Neural cell (in vitro differentiated cells): ENCODE measurements at regions not wholly inside any gene's neighbourhood (a gene's known extent, or its start where the extent isn't known, plus 50 kb on each side); places are given as distances from the start of the nearest gene placed in this dataset.

Experiments used
- H2AFZ ChIP-seq: fragments of 200-600, 300-800 bp; sonication (generic), shearing (Covaris generic); 2 replicates; pipeline ENCODE4 v1.6.0; 2014; ENCODE audit warnings: low read depth, mild to moderate bottlenecking, antibody characterized with exemption, low read length, moderate library complexity
- H3F3A ChIP-seq: fragments of 200-600 bp; shearing (Covaris generic); 2 replicates; pipeline ENCODE4 v1.6.1; 2016; ENCODE audit warnings: mild to moderate bottlenecking, moderate library complexity, mixed read lengths, antibody characterized with exemption, low read length; ENCODE audit not compliant: insufficient read depth, poor library complexity, severe bottlenecking
- H3K27ac ChIP-seq: fragments of 200-600, 300-800 bp; sonication (generic), shearing (Covaris generic); 2 replicates; pipeline ENCODE4 v1.5.1; 2014; ENCODE audit warnings: mild to moderate bottlenecking, low read length, moderate library complexity
- H3K27me3 ChIP-seq: fragments of 300-800, 200-600 bp; sonication (generic), shearing (Covaris generic); 2 replicates; pipeline ENCODE4 v1.6.0; 2014; ENCODE audit warnings: mild to moderate bottlenecking, low read depth, low read length, moderate library complexity; ENCODE audit not compliant: insufficient read depth
- H3K36me3 ChIP-seq: fragments of 300-800, 200-600 bp; sonication (generic), shearing (Covaris generic); 2 replicates; pipeline ENCODE4 v1.5.1; 2014; ENCODE audit warnings: mild to moderate bottlenecking, antibody characterized with exemption, low read length, moderate library complexity; ENCODE audit not compliant: insufficient read depth
- H3K4me2 ChIP-seq: fragments of 300-800, 200-600 bp; sonication (generic), shearing (Covaris generic); 2 replicates; pipeline ENCODE4 v1.6.0; 2014; ENCODE audit warnings: mild to moderate bottlenecking, low read length
- H3K4me3 ChIP-seq: fragments of 300-800, 200-600 bp; sonication (generic), shearing (Covaris generic); 2 replicates; pipeline ENCODE4 v1.5.1; 2014; ENCODE audit warnings: mild to moderate bottlenecking, low read length, moderate library complexity
- H3K79me2 ChIP-seq: fragments of 200-600 bp; shearing (Covaris generic); replicated peaks from 2 replicates; pipeline ENCODE4 v1.6.0; 2014; ENCODE audit warnings: mild to moderate bottlenecking, low read length, moderate library complexity; ENCODE audit not compliant: insufficient read depth
- H3K9ac ChIP-seq: fragments of 300-800, 200-600 bp; sonication (generic), shearing (Covaris generic); 2 replicates; pipeline ENCODE4 v1.6.1; 2016; ENCODE audit warnings: mild to moderate bottlenecking, low read length, mixed read lengths
- H3K9me2 ChIP-seq: fragments of 200-600 bp; shearing (Covaris generic); 2 replicates; pipeline ENCODE4 v1.6.1; 2016; ENCODE audit warnings: mild to moderate bottlenecking, low read length, mixed read lengths; ENCODE audit not compliant: insufficient read depth
- H3K9me3 ChIP-seq: fragments of 200-600, 300-800 bp; sonication (generic), shearing (Covaris generic); 2 replicates; pipeline ENCODE4 v1.6.1; 2016; ENCODE audit warnings: mild to moderate bottlenecking, mixed run types, low read length, moderate library complexity, mixed read lengths
- H4K20me1 ChIP-seq: fragments of 200-600 bp; shearing (Covaris generic); 2 replicates; pipeline ENCODE4 v1.6.1; 2016; ENCODE audit warnings: mild to moderate bottlenecking, mixed run types; ENCODE audit not compliant: insufficient read depth
- CTCF ChIP-seq: fragments of 450-650 bp; IDR thresholded peaks from 2 replicates; pipeline ENCODE4 v1.5.1; 2014; ENCODE audit warnings: antibody characterized with exemption, mild to moderate bottlenecking, moderate library complexity; ENCODE audit not compliant: poor library complexity, severe bottlenecking
- EP300 ChIP-seq: fragments of 450-650 bp; conservative IDR thresholded peaks from 2 replicates; pipeline ENCODE4 v1.6.1; 2014; ENCODE audit warnings: antibody characterized with exemption, mild to moderate bottlenecking, moderate library complexity; ENCODE audit not compliant: poor library complexity, severe bottlenecking
- EZH2 ChIP-seq: fragments of 200-600, 300-800 bp; shearing (Covaris generic), sonication (generic); IDR thresholded peaks from 2 replicates; pipeline ENCODE4 v1.6.1; 2014; ENCODE audit warnings: antibody characterized with exemption, low read length, borderline replicate concordance, mild to moderate bottlenecking; ENCODE audit not compliant: insufficient read depth, poor library complexity, severe bottlenecking
- MXI1 ChIP-seq: fragments of 450-650 bp; conservative IDR thresholded peaks from 2 replicates; pipeline ENCODE4 v1.6.1; 2014; ENCODE audit warnings: antibody characterized with exemption, mild to moderate bottlenecking; ENCODE audit not compliant: poor library complexity, severe bottlenecking
- POLR2AphosphoS5 ChIP-seq: IDR thresholded peaks from 2 replicates; pipeline ENCODE4 v1.6.1; 2012
- RAD21 ChIP-seq: fragments of 450-650 bp; conservative IDR thresholded peaks from 2 replicates; pipeline ENCODE4 v1.6.1; 2014; ENCODE audit warnings: antibody characterized with exemption, mild to moderate bottlenecking, moderate library complexity
- REST ChIP-seq: IDR thresholded peaks from 2 replicates; pipeline ENCODE4 v1.6.1; 2012; ENCODE audit warnings: borderline replicate concordance
- SMC3 ChIP-seq: fragments of 450-650 bp; conservative IDR thresholded peaks from 2 replicates; pipeline ENCODE4 v1.6.1; 2014; ENCODE audit warnings: antibody characterized with exemption, mild to moderate bottlenecking, moderate library complexity; ENCODE audit not compliant: poor library complexity
- TAF1 ChIP-seq: IDR thresholded peaks from 2 replicates; pipeline ENCODE4 v1.6.1; 2012; ENCODE audit warnings: low read depth

- H3K4me2 ChIP-seq = no peak overlapping the region
- H3K27ac ChIP-seq = no peak overlapping the region
- TF ChIP-seq TAF1 (no peak), CTCF (no peak), EP300 (no peak), REST (no peak), MXI1 (no peak), SMC3 (no peak), POLR2AphosphoS5 (no peak), RAD21 (no peak), EZH2 (no peak)
- H3K9ac ChIP-seq = no peak overlapping the region
- no peaks in the 10 kb centered on the region for H3F3A ChIP-seq
- no peaks in the 10 kb centered on the region for H4K20me1 ChIP-seq
- no peak overlapping the region for H3K4me3 ChIP-seq
- H3K36me3 ChIP-seq = no peaks in the 10 kb centered on the region
- H3K79me2 ChIP-seq = no peaks in the 10 kb centered on the region
- H3K9me2 ChIP-seq = no peaks in the 10 kb centered on the region
- no peaks in the 10 kb centered on the region for H3K9me3 ChIP-seq
- H2AFZ ChIP-seq = no peak overlapping the region
- no peaks in the 10 kb centered on the region for H3K27me3 ChIP-seq
Observed at GRCh38 chr20:47870475-47870874, 85.2 kb upstream of the SULF2 start.

- Histone ChIP-seq H2AFZ (no peak overlapping the region), H3K27ac (no peak overlapping the region), H3K9ac (no peak overlapping the region), H3K36me3 (no peaks in the 10 kb centered on the region), H3K4me2 (no peak overlapping the region), H3K9me3 (no peaks in the 10 kb centered on the region), H3K4me3 (no peak overlapping the region), H3K79me2 (no peaks in the 10 kb centered on the region), H4K20me1 (no peaks in the 10 kb centered on the region), H3F3A (no peaks in the 10 kb centered on the region), H3K27me3 (no peaks in the 10 kb centered on the region), H3K9me2 (no peaks in the 10 kb centered on the region)
- TF ChIP-seq POLR2AphosphoS5 (no peak), EP300 (no peak), MXI1 (no peak), REST (no peak), EZH2 (no peak), CTCF (no peak), SMC3 (no peak), TAF1 (no peak), RAD21 (no peak)
Observed at GRCh38 chr20:47868744-47869143, 83.5 kb upstream of the SULF2 start.
